Nephron progenitor cell (in vitro differentiated cells): ENCODE measurements at regions not wholly inside any gene's neighbourhood (a gene's known extent, or its start where the extent isn't known, plus 50 kb on each side); places are given as distances from the start of the nearest gene placed in this dataset.

Experiments
- DNase-seq: peaks from one replicate; pipeline ENCODE4 v3.0.0; 2021
- H3K27ac Mint-ChIP-seq: 2 replicates; pipeline ENCODE4 v1.8.0; 2021; ENCODE audit warnings: mild to moderate bottlenecking, moderate library complexity, mixed read lengths
- H3K27me3 Mint-ChIP-seq: 2 replicates; pipeline ENCODE4 v1.8.0; 2021; ENCODE audit warnings: mild to moderate bottlenecking, low read depth, mixed read lengths; ENCODE audit not compliant: poor library complexity
- H3K36me3 Mint-ChIP-seq: 2 replicates; pipeline ENCODE4 v1.8.0; 2021; ENCODE audit warnings: low read depth, mixed read lengths
- H3K4me1 Mint-ChIP-seq: 2 replicates; pipeline ENCODE4 v1.8.0; 2021; ENCODE audit warnings: mixed read lengths
- H3K4me3 Mint-ChIP-seq: 2 replicates; pipeline ENCODE4 v1.8.0; 2021; ENCODE audit warnings: mild to moderate bottlenecking, moderate library complexity, mixed read lengths
- H3K9me3 Mint-ChIP-seq: 2 replicates; pipeline ENCODE4 v1.8.0; 2021; ENCODE audit warnings: mild to moderate bottlenecking, moderate library complexity, mixed read lengths
- TF ChIP-seq, protein P1 (sequence below): fragments of 200-600 bp; sonication (generic); IDR thresholded peaks from 2 replicates; pipeline ENCODE4 v1.5.0; 2021; ENCODE audit warnings: antibody characterized with exemption

DNA sequence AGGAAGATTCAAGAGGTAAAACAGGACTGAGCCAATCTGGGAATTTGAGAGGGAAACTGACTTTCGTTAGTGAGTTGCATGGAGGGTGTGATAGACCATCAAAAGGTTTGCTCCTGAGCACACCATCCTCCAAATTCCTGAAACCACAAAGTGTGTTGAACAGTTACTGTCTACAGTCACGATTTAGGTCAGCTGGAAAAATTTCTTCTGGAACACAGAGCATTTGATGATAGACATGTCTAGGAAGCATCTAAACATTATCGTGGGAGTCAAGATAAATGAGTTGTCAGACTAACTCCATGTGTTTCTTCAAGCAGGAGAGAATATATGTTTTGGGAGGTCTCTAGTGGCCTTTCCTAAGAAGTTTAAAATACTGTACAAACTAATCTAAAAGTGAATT, 449.4 kb upstream of the SLC14A2 start:
- H3K27me3 Mint-ChIP-seq = peaks cover 7% of the 10 kb centered on the region
- no peaks in the 10 kb centered on the region for H3K9me3 Mint-ChIP-seq
- H3K27ac Mint-ChIP-seq = no peak overlapping the region
- no peaks in the 10 kb centered on the region for H3K36me3 Mint-ChIP-seq
- TF ChIP-seq, protein P1, sequence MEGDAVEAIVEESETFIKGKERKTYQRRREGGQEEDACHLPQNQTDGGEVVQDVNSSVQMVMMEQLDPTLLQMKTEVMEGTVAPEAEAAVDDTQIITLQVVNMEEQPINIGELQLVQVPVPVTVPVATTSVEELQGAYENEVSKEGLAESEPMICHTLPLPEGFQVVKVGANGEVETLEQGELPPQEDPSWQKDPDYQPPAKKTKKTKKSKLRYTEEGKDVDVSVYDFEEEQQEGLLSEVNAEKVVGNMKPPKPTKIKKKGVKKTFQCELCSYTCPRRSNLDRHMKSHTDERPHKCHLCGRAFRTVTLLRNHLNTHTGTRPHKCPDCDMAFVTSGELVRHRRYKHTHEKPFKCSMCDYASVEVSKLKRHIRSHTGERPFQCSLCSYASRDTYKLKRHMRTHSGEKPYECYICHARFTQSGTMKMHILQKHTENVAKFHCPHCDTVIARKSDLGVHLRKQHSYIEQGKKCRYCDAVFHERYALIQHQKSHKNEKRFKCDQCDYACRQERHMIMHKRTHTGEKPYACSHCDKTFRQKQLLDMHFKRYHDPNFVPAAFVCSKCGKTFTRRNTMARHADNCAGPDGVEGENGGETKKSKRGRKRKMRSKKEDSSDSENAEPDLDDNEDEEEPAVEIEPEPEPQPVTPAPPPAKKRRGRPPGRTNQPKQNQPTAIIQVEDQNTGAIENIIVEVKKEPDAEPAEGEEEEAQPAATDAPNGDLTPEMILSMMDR = no peak
- H3K4me1 Mint-ChIP-seq = peaks cover 6% of the 10 kb centered on the region
- no peak overlapping the region for H3K4me3 Mint-ChIP-seq
- DNase-seq = no peak

DNA sequence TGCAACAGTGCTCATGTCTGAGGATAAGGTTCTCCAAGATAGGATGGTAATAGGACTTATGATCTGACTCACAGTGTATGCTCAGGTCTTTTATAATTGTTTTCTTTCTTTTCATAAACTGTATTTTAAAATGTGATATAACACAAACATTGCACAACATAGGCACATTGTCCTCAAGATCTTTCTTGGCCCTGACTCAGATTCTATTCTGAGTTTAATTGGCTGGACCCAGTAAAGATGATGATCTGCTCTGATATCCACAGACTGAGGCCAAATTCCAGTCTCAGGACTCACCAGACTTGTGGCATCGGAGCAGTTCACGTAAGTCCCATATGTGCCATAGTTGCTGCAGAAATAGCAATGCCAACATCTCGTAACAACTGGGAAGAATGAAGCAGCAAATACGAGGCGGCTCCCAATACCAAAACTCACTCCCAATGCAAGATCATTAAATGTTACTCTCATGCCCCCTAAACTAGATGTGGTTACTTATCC, 448.9 kb upstream of the SLC14A2 start:
- DNase-seq = no peak
- Mint-ChIP-seq H3K9me3 (no peaks in the 10 kb centered on the region), H3K4me1 (peaks cover 6% of the 10 kb centered on the region), H3K27ac (no peak overlapping the region), H3K27me3 (peaks cover 7% of the 10 kb centered on the region), H3K36me3 (no peaks in the 10 kb centered on the region), H3K4me3 (no peak overlapping the region)
- TF ChIP-seq, protein P1 = no peak

DNA sequence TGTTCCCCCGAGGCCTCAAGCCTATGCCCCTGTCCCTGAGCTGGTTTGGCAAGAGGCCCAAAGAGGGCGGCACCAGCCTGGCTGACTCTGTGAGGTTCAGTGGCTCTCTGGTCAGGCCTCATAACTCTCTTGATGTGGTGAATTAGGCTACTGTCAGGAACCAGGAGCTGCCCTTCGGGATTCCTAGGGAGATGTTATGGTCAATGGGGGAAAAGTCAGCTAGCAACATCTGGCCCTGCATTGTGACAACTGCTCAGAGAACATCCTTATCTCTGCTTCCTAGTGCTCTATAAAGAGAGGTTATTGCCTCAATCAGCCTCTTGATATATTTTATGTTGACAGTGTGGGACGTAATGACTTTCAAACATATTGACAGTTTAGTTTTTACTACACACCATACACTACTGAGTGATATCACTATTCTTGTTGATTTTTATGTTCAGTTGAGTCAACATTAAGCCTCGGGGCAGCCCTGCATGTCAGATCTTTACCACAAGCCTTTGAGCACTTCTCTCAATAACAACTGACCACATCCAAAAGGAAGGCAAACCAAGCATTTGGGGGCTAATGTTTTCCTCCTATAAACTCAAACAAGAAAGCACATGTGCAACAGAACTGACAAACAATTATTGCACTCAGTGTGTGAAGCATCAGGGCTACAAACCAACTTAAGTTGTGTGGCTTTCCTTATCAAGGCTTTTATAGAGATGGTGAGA, 448.3 kb upstream of the SLC14A2 start:
- TF ChIP-seq, protein P1 = no peak
- Mint-ChIP-seq H3K36me3 (no peaks in the 10 kb centered on the region), H3K4me1 (peaks cover 6% of the 10 kb centered on the region), H3K9me3 (no peaks in the 10 kb centered on the region), H3K4me3 (no peak overlapping the region), H3K27me3 (peaks cover 7% of the 10 kb centered on the region), H3K27ac (no peak overlapping the region)
- DNase-seq = no peak

DNA sequence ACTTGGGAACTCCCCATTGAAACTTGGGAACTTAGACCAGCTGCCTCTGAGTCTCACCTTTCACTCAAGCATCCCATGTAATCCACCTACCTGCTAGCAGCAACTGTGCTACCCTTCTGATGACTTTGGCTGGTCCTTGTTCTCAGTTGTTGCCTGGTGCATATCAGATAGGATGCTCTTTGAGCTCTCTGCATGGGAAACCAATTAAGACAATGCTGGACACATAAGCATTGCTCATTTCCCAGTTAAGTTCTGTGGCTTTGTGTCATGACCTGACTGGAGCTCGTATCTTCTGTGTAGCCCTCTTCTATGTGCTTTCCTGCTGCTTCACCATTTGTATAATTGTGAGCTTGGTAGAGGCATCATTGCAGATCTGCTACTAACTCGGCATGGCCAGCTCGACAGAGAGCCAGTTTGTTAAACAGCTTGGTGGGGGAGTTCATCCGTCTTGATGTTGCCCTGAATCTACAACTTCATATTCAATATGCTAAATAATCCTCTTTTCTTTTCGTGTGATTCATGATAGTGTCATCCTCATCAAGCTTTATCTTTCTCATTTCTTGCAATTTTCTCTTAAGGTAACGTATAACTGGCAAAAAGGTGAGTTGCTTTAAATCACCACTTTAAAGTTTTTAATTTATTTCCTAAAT, 447.5 kb upstream of the SLC14A2 start:
- H3K4me1 Mint-ChIP-seq = peaks cover 6% of the 10 kb centered on the region
- H3K27ac Mint-ChIP-seq = no peak overlapping the region
- no peak overlapping the region for H3K4me3 Mint-ChIP-seq
- no peak for DNase-seq
- no peaks in the 10 kb centered on the region for H3K9me3 Mint-ChIP-seq
- peaks cover 7% of the 10 kb centered on the region for H3K27me3 Mint-ChIP-seq
- TF ChIP-seq, protein P1 = no peak
- H3K36me3 Mint-ChIP-seq = no peaks in the 10 kb centered on the region

DNA sequence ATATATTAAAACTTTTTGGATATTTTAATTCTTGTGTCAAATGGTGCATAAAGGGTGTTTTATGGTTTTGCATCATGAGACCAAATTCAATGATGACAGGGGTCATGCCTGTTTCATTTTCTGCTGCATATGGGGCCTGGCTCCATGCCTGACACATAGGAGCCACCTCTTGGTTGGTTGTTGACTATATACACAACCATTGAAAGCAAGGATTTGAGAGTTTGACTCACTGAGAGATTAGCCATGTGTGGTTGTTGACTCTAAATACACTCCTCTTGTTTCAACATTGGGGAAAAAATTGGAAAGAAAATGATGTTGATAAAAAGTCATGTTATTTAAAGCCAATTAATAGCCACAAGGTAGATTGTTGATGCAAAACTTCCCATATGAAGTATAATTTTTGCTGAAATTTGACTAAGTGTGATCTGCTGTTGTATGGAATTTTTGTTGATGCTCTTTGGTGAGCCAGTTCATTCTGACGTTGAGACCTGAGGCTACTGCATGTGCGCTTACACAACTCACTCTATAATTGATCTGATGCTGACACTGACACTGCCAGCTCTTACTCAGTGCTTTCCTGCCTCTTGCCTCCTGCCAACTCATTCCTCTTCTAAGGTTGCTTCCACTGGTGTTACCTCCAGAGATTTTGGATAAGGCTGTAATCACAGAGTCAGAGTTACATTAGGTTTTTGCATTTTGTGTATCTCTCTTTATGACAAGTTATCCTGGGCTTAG, 446.2 kb upstream of the SLC14A2 start:
- Mint-ChIP-seq H3K27me3 (peaks cover 7% of the 10 kb centered on the region), H3K4me3 (no peak overlapping the region), H3K36me3 (no peaks in the 10 kb centered on the region), H3K9me3 (no peaks in the 10 kb centered on the region), H3K4me1 (peaks cover 6% of the 10 kb centered on the region), H3K27ac (no peak overlapping the region)
- TF ChIP-seq, protein P1 = no peak
- DNase-seq = no peak
